Renal cortical epithelial cell (primary cell): ENCODE measurements at regions not wholly inside any gene's neighbourhood (a gene's known extent, or its start where the extent isn't known, plus 50 kb on each side); places are given as distances from the start of the nearest gene placed in this dataset.

Experiments
- DNase-seq: peaks from one replicate; pipeline ENCODE4 v3.0.0-alpha.2; 2011; ENCODE audit warnings: low read depth

GRCh38 chr12:124458992-124459851 lies 108.2 kb downstream of the NCOR2 start:
- DNase-seq = no peak

GRCh38 chr12:124458220-124458991 lies 109.0 kb downstream of the NCOR2 start:
- no peak for DNase-seq

- DNase-seq = no peak
Measured at GRCh38 chr12:124457287-124458219, 109.9 kb downstream of the NCOR2 start.

GRCh38 chr12:124456652-124457152 lies 110.7 kb downstream of the NCOR2 start:
- DNase-seq = no peak

GRCh38 chr12:124456133-124456651 lies 111.2 kb downstream of the NCOR2 start:
- DNase-seq = no peak

- DNase-seq = no peak
Measured at GRCh38 chr12:124455336-124455735, 112.1 kb downstream of the NCOR2 start.

GRCh38 chr12:124454735-124455134 lies 112.7 kb downstream of the NCOR2 start:
- no peak for DNase-seq

GRCh38 chr12:124454352-124454725 lies 113.1 kb downstream of the NCOR2 start:
- DNase-seq = no peak

- DNase-seq = peak; percentile 33
Measured at GRCh38 chr12:124453419-124454351, 113.7 kb downstream of the NCOR2 start.

- DNase-seq = no peak
Measured at GRCh38 chr12:124452576-124453331, 114.7 kb downstream of the NCOR2 start.

- no peak for DNase-seq
Measured at GRCh38 chr12:124451637-124452243, 115.7 kb downstream of the NCOR2 start.

GRCh38 chr12:124451016-124451415 lies 116.4 kb downstream of the NCOR2 start:
- DNase-seq = no peak

- no peak for DNase-seq
Measured at GRCh38 chr12:124450376-124450750, 117.0 kb downstream of the NCOR2 start.

GRCh38 chr12:124449623-124450375 lies 117.6 kb downstream of the NCOR2 start:
- no peak for DNase-seq

- DNase-seq = no peak
Measured at GRCh38 chr12:124448955-124449622, 118.3 kb downstream of the NCOR2 start.

GRCh38 chr12:124448241-124448954 lies 119.0 kb downstream of the NCOR2 start:
- no peak for DNase-seq

- no peak for DNase-seq
Measured at GRCh38 chr12:124446364-124446763, 121.0 kb downstream of the NCOR2 start.
